ENCODE measurements at regions not wholly inside any gene's neighbourhood (a gene's known extent, or its start where the extent isn't known, plus 50 kb on each side); places are given as distances from the start of the nearest gene placed in this dataset.

- Histone ChIP-seq H3K27ac (no peak overlapping the region), H3K9me3 (no peaks in the 10 kb centered on the region), H3K4me3 (no peak overlapping the region), H3K4me1 (ENCODE audit: insufficient read depth) (no peaks in the 10 kb centered on the region), H3K36me3 (no peaks in the 10 kb centered on the region), H3K27me3 (no peaks in the 10 kb centered on the region)
- intact Hi-C loops (cut with DNase I): no loop called here
- DNase-seq: no peak
- TF ChIP-seq EP300 (IDR thresholded peaks at IDR 0.05) (no peak), CTCF (IDR thresholded peaks at IDR 0.05) (no peak), POLR2A (IDR thresholded peaks at IDR 0.05) (no peak)
- whole genome bisulfite sequencing, 3 donors: 20 to 42% (median 25%) methylated on average over 6 of the region's 6 CpGs
Observed at GRCh38 chr2:122193622-122194021, 438.2 kb downstream of the TSN start.

- H3K4me1 ChIP-seq (ENCODE audit: insufficient read depth): no peaks in the 10 kb centered on the region
- WGBS, 3 donors: 83 to 88% (median 86%) methylated on average over 2 of the region's 2 CpGs
- H3K27ac ChIP-seq: no peak overlapping the region
- intact Hi-C loops (cut with DNase I): no loop called here
- TF ChIP-seq CTCF (IDR thresholded peaks at IDR 0.05): no peak
- TF ChIP-seq EP300 (IDR thresholded peaks at IDR 0.05): no peak
- no peak for TF ChIP-seq POLR2A (IDR thresholded peaks at IDR 0.05)
- no peak overlapping the region for H3K4me3 ChIP-seq
- no peaks in the 10 kb centered on the region for H3K27me3 ChIP-seq
- H3K36me3 ChIP-seq: no peaks in the 10 kb centered on the region
- no peak for DNase-seq
- H3K9me3 ChIP-seq: no peaks in the 10 kb centered on the region
Observed at GRCh38 chr2:122194546-122194945, 439.1 kb downstream of the TSN start.

- Histone ChIP-seq H3K4me1 (ENCODE audit: insufficient read depth) (no peaks in the 10 kb centered on the region), H3K36me3 (no peaks in the 10 kb centered on the region), H3K4me3 (no peak overlapping the region), H3K9me3 (no peaks in the 10 kb centered on the region), H3K27me3 (no peaks in the 10 kb centered on the region), H3K27ac (no peak overlapping the region)
- 2 to 8% (median 6%) methylated on average over 4 of the region's 4 CpGs for WGBS, 3 donors
- DNase-seq: no peak
- no peak for TF ChIP-seq CTCF (IDR thresholded peaks at IDR 0.05)
- TF ChIP-seq EP300 (IDR thresholded peaks at IDR 0.05): no peak
- no peak for TF ChIP-seq POLR2A (IDR thresholded peaks at IDR 0.05)
- intact Hi-C loops (cut with DNase I): no loop called here
Observed at GRCh38 chr2:122203523-122203922, 448.1 kb downstream of the TSN start.

- Histone ChIP-seq H3K36me3 (no peaks in the 10 kb centered on the region), H3K9me3 (no peaks in the 10 kb centered on the region), H3K27me3 (no peaks in the 10 kb centered on the region), H3K27ac (no peak overlapping the region), H3K4me3 (no peak overlapping the region), H3K4me1 (ENCODE audit: insufficient read depth) (no peaks in the 10 kb centered on the region)
- WGBS, 3 donors: 46 to 55% (median 47%) methylated on average over 2 of the region's 2 CpGs
- TF ChIP-seq EP300 (IDR thresholded peaks at IDR 0.05): no peak
- no peak for TF ChIP-seq CTCF (IDR thresholded peaks at IDR 0.05)
- TF ChIP-seq POLR2A (IDR thresholded peaks at IDR 0.05): no peak
- intact Hi-C loops (cut with DNase I): no loop called here
- DNase-seq: no peak
Observed at GRCh38 chr2:122205641-122206040, 450.2 kb downstream of the TSN start.

- Histone ChIP-seq H3K4me1 (ENCODE audit: insufficient read depth) (no peaks in the 10 kb centered on the region), H3K9me3 (no peaks in the 10 kb centered on the region), H3K27ac (no peak overlapping the region), H3K36me3 (no peaks in the 10 kb centered on the region), H3K27me3 (no peaks in the 10 kb centered on the region), H3K4me3 (no peak overlapping the region)
- 79 to 85% (median 82%) methylated on average over 3 of the region's 3 CpGs for WGBS, 3 donors
- intact Hi-C loops (cut with DNase I): no loop called here
- no peak for TF ChIP-seq CTCF (IDR thresholded peaks at IDR 0.05)
- no peak for TF ChIP-seq POLR2A (IDR thresholded peaks at IDR 0.05)
- TF ChIP-seq EP300 (IDR thresholded peaks at IDR 0.05): no peak
- no peak for DNase-seq
Observed at GRCh38 chr2:122206101-122206500, 450.6 kb downstream of the TSN start.

Measured in ovary (tissue), 7 donors.